ENCODE measurements at regions not wholly inside any gene's neighbourhood (a gene's known extent, or its start where the extent isn't known, plus 50 kb on each side); places are given as distances from the start of the nearest gene placed in this dataset.

DNA sequence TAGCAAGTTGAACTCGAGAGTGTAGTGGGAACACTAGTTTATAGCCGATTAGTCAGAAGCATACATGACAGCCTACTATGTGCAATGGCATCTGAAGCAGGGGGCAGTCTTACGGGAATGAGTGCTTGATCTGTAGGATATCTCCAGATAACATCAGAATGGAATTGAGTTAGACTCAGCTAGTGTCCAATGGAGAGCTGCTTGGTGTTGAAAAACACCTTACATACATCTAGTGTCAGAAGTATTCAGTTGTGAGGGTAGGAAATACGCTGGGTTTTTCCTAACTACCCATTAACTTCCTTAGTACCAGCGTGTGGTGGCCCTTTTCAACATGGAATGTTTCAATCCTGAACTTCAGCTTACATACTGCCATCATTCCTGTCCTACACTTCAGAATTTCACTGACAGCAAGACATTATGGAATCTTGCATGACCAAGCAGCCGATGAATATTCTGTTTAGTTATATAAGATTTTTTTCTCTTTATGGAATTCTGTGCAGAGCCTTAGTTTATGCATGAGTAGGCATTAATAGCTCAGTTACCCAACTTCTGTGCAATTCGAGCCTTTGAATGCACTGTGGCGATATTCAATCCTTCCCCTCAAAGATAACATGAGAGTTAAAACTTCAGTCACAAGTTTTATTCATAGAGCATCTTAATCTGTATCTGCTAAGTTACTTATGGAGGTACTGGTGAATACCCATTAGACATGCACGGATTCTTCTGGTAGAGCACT lies 218.6 kb upstream of the MOCS1 start:
- TF ChIP-seq POLR2A (IDR thresholded peaks at IDR 0.05): no peak
- no peak for TF ChIP-seq POLR2AphosphoS5 (IDR thresholded peaks at IDR 0.05)
- TF ChIP-seq, protein P1, sequence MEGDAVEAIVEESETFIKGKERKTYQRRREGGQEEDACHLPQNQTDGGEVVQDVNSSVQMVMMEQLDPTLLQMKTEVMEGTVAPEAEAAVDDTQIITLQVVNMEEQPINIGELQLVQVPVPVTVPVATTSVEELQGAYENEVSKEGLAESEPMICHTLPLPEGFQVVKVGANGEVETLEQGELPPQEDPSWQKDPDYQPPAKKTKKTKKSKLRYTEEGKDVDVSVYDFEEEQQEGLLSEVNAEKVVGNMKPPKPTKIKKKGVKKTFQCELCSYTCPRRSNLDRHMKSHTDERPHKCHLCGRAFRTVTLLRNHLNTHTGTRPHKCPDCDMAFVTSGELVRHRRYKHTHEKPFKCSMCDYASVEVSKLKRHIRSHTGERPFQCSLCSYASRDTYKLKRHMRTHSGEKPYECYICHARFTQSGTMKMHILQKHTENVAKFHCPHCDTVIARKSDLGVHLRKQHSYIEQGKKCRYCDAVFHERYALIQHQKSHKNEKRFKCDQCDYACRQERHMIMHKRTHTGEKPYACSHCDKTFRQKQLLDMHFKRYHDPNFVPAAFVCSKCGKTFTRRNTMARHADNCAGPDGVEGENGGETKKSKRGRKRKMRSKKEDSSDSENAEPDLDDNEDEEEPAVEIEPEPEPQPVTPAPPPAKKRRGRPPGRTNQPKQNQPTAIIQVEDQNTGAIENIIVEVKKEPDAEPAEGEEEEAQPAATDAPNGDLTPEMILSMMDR (IDR thresholded peaks at IDR 0.05): no peak
